SK-N-SH (cell line): ENCODE measurements at regions not wholly inside any gene's neighbourhood (a gene's known extent, or its start where the extent isn't known, plus 50 kb on each side); places are given as distances from the start of the nearest gene placed in this dataset.

Experiments used
- CTCF ChIA-PET: fragments of 300-600, 350-600 bp; formaldehyde crosslinking; extraction: SDS; loops from one replicate; lab custom pipeline; 2021; lab: Yijun Ruan, JAX
- POLR2A ChIA-PET: fragments of 350-600 bp; sonication (Branson Sonifier 250); formaldehyde crosslinking; extraction: SDS; loops from one replicate; lab custom pipeline; 2020; ENCODE audit warnings: antibody characterized with exemption, inconsistent platforms; lab: Yijun Ruan, JAX
- DNase-seq: peaks from one replicate; pipeline ENCODE4 v3.0.0; 2012
- H2AFZ ChIP-seq: fragments of 200-600 bp; sonication (generic); 2 replicates; pipeline ENCODE4 v1.8.1; 2016; ENCODE audit warnings: antibody characterized with exemption, mild to moderate bottlenecking, low read depth
- H3F3A ChIP-seq: fragments of 200-600 bp; sonication (generic); replicated peaks from 2 replicates; pipeline ENCODE3; 2016; ENCODE audit warnings: antibody characterized with exemption, mild to moderate bottlenecking; ENCODE audit not compliant: insufficient read depth
- H3K27ac ChIP-seq, 2 experiments: fragments of 200-500 bp in 1 of 2; fragments of 200-600 bp in 1 of 2; sonication (Bioruptor generic) in 1 of 2; sonication (generic), shearing (Covaris generic) in 1 of 2; 2 replicates each; pipeline versions ENCODE4 v1.5.1 to v1.6.1; 2014 to 2016; ENCODE audit warnings: low read depth in 2 of 2, inconsistent platforms in 1 of 2, low read length in 1 of 2, mild to moderate bottlenecking in 1 of 2, mixed read lengths in 1 of 2
- H3K27me3 ChIP-seq: fragments of 200-600 bp; sonication (generic), shearing (Covaris generic); 2 replicates; pipeline ENCODE4 v1.6.1; 2016; ENCODE audit warnings: mixed run types; ENCODE audit not compliant: insufficient read depth
- H3K36me3 ChIP-seq, 2 experiments: fragments of 200-500 bp in 1 of 2; fragments of 200-600 bp in 1 of 2; sonication (Bioruptor generic) in 1 of 2; sonication (generic) in 1 of 2; replicated peaks in 1 of 2; 2 replicates each; pipeline versions ENCODE3 to v1.5.1; 2014 to 2016; ENCODE audit warnings: low read length in 1 of 2, mild to moderate bottlenecking in 1 of 2; ENCODE audit not compliant: insufficient read depth in 2 of 2, control insufficient read depth in 1 of 2
- H3K4me1 ChIP-seq, 2 experiments: fragments of 200-500 bp in 1 of 2; fragments of 200-600 bp in 1 of 2; sonication (Bioruptor generic) in 1 of 2; sonication (generic), shearing (Covaris generic) in 1 of 2; 2 replicates each; pipeline versions ENCODE4 v1.5.1 to v1.6.1; 2014 to 2016; ENCODE audit warnings: low read depth in 1 of 2, low read length in 1 of 2, mixed run types in 1 of 2; ENCODE audit not compliant: insufficient read depth in 2 of 2, control insufficient read depth in 1 of 2
- H3K4me2 ChIP-seq: fragments of 200-600 bp; sonication (generic), shearing (Covaris generic); 2 replicates; pipeline ENCODE4 v1.6.1; 2017; ENCODE audit warnings: mixed run types
- H3K4me3 ChIP-seq, 2 experiments: fragments of 200-500 bp in 1 of 2; fragments of 200-600 bp in 1 of 2; sonication (Bioruptor generic) in 1 of 2; sonication (generic), shearing (Covaris generic) in 1 of 2; 2 replicates each; pipeline versions ENCODE4 v1.5.1 to v1.8.1; 2014 to 2016; ENCODE audit warnings: low read depth in 2 of 2, inconsistent platforms in 1 of 2, low read length in 1 of 2, mild to moderate bottlenecking in 1 of 2, mixed read lengths in 1 of 2, moderate library complexity in 1 of 2
- H3K79me2 ChIP-seq: fragments of 200-600 bp; sonication (generic); 2 replicates; pipeline ENCODE4 v1.8.1; 2017; ENCODE audit warnings: mild to moderate bottlenecking; ENCODE audit not compliant: insufficient read depth
- H3K9ac ChIP-seq: fragments of 200-600 bp; sonication (generic); 2 replicates; pipeline ENCODE4 v1.6.1; 2017; ENCODE audit warnings: mixed run types
- H3K9me2 ChIP-seq: fragments of 200-600 bp; sonication (generic); 2 replicates; pipeline ENCODE4 v1.6.1; 2017; ENCODE audit warnings: mixed run types
- H3K9me3 ChIP-seq: fragments of 200-600 bp; sonication (generic); 2 replicates; pipeline ENCODE4 v1.6.1; 2017; ENCODE audit warnings: mixed run types, mild to moderate bottlenecking, moderate library complexity
- H4K20me1 ChIP-seq: fragments of 200-600 bp; sonication (generic); 2 replicates; pipeline ENCODE4 v1.6.1; 2017; ENCODE audit warnings: mild to moderate bottlenecking, mixed run types; ENCODE audit not compliant: insufficient read depth
- CHD2 ChIP-seq: fragments of 150-350 bp; IDR thresholded peaks from 2 replicates; pipeline ENCODE4 v1.6.1; 2018; ENCODE audit warnings: low read length; ENCODE audit not compliant: partially characterized antibody
- CTCF ChIP-seq: fragments of 200-600 bp; sonication (generic); IDR thresholded peaks from 2 replicates; pipeline ENCODE4 v1.6.1; 2017; ENCODE audit warnings: antibody characterized with exemption, mild to moderate bottlenecking, moderate library complexity
- EZH2phosphoT487 ChIP-seq: fragments of 200-600 bp; sonication (generic); IDR thresholded peaks from 2 replicates; pipeline ENCODE4 v1.6.1; 2017; ENCODE audit warnings: low read depth, mixed run types, mild to moderate bottlenecking, antibody characterized with exemption, moderate library complexity, borderline replicate concordance
- FOSL2 ChIP-seq: IDR thresholded peaks from 2 replicates; pipeline ENCODE4 v1.4.0; 2012; ENCODE audit warnings: low read depth, mild to moderate bottlenecking, moderate library complexity, borderline replicate concordance
- FOXM1 ChIP-seq: IDR thresholded peaks from 2 replicates; pipeline ENCODE4 v1.4.0; 2012; ENCODE audit warnings: low read depth, mild to moderate bottlenecking
- JUND ChIP-seq: IDR thresholded peaks from 2 replicates; pipeline ENCODE4 v1.4.0; 2012
- MXI1 ChIP-seq: IDR thresholded peaks from 2 replicates; pipeline ENCODE4 v1.6.1; 2012; ENCODE audit warnings: mild to moderate bottlenecking, low read depth, low read length, improper control_type of control experiment
- RAD21 ChIP-seq: IDR thresholded peaks from 2 replicates; pipeline ENCODE4 v1.6.1; 2012; ENCODE audit warnings: mild to moderate bottlenecking, low read length
- RCOR1 ChIP-seq: fragments of 150-350 bp; IDR thresholded peaks from 2 replicates; pipeline ENCODE4 v1.6.1; 2017; ENCODE audit warnings: antibody characterized with exemption, low read length
- RXRA ChIP-seq: IDR thresholded peaks from 2 replicates; pipeline ENCODE4 v1.4.0; 2012; ENCODE audit warnings: low read depth, mild to moderate bottlenecking, borderline replicate concordance
- SMC3 ChIP-seq: IDR thresholded peaks from 2 replicates; pipeline ENCODE4 v1.6.1; 2012; ENCODE audit warnings: low read depth, low read length, improper control_type of control experiment
- TAF1 ChIP-seq: IDR thresholded peaks from 2 replicates; pipeline ENCODE4 v1.6.1; 2012; ENCODE audit warnings: low read depth, mild to moderate bottlenecking, low read length, moderate library complexity, borderline replicate concordance
- TEAD4 ChIP-seq: IDR thresholded peaks from 2 replicates; pipeline ENCODE4 v1.4.0; 2012; ENCODE audit warnings: mild to moderate bottlenecking, borderline replicate concordance; ENCODE audit not compliant: insufficient read depth
- USF2 ChIP-seq: fragments of 150-350 bp; IDR thresholded peaks from 2 replicates; pipeline ENCODE4 v1.6.1; 2017; ENCODE audit warnings: antibody characterized with exemption, low read length, low read depth, borderline replicate concordance
- ZBTB33 ChIP-seq: IDR thresholded peaks from 2 replicates; pipeline ENCODE4 v1.4.0; 2012; ENCODE audit warnings: low read depth, borderline replicate concordance
- WGBS: methylation state at CpG from one replicate; pipeline ENCODE4 v1.1.6; 2017; ENCODE audit warnings: low lambda C conversion rate; 5-methylcytosine and 5-hydroxymethylcytosine counted together

- TF ChIP-seq RAD21 (no peak), RXRA (no peak), RCOR1 (no peak), SMC3 (no peak), ZBTB33 (no peak), CHD2 (no peak), FOSL2 (no peak), TEAD4 (no peak), USF2 (no peak), FOXM1 (no peak), CTCF (no peak), EZH2phosphoT487 (no peak), JUND (no peak), TAF1 (no peak), MXI1 (no peak)
- Histone ChIP-seq H3K9me2 (no peaks in the 10 kb centered on the region), H3K27ac (no peak overlapping the region; a peak in 1 of 4 replicates), H3K4me3 (no peak overlapping the region), H2AFZ (no peak overlapping the region), H3K4me1 (peaks cover 0 to 15% of the 10 kb centered on the region in 2 experiments; a peak in 2 of 4 replicates), H3K9me3 (no peaks in the 10 kb centered on the region), H3K4me2 (no peak overlapping the region), H3K9ac (no peak overlapping the region), H3F3A (no peaks in the 10 kb centered on the region), H3K27me3 (no peaks in the 10 kb centered on the region), H3K36me3 (no peaks in the 10 kb centered on the region), H4K20me1 (no peaks in the 10 kb centered on the region), H3K79me2 (no peaks in the 10 kb centered on the region)
- WGBS, result 29% methylated on average over 2 of the region's 2 CpGs
- CTCF ChIA-PET, result no interaction called here
- DNase-seq, result no peak
- POLR2A ChIA-PET, result no interaction called here
These were observed 89.5 kb upstream of the PLXNA2 start for GRCh38 chr1:208333676-208334075.
